ENCODE measurements at regions not wholly inside any gene's neighbourhood (a gene's known extent, or its start where the extent isn't known, plus 50 kb on each side); places are given as distances from the start of the nearest gene placed in this dataset.
"Not testable (repeated sequence)": the region's sequence is repeated elsewhere in the genome, so short reads cannot be mapped to it uniquely, and the experiment has no call there.

DNA sequence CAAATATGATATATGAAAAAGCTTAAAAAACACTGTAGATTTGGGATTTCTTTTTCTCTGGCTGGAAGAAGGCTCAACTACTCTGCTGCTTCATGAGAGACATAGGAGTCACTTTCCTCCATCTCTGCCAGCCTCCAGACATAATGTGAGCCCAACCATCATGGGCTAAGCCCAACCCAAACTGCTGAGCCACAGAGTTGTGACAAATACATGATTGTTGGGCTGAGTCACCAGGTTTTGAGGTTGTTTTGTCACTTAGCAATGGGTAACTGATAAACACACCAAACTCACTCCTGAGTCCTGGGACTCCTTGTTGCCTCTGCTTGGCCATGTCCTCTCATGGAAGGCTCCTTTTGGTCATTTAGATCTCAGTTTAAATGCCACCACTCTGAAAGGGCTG, 381.8 kb upstream of the FZD8 start:
- no peak for DNase-seq

DNA sequence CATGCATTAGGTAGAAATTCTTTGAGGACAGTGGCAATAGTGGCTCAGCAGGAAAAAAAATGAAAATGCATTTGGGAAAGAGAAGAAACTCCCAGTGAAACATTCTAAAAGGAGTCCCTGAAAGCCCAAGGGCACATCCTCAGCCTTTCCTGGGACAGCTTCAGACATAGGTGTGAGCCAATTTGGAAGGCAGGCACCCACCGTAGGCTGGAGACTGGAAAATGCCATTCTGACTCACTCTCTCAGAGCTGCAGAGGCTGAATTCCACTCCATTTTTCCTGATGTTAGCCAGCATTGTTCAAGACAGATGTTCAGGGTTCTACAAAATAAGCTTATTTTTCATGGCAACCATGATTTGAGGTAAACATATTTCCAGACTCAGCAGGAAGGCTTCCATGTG, 379.0 kb upstream of the FZD8 start:
- DNase-seq, result no peak

DNA sequence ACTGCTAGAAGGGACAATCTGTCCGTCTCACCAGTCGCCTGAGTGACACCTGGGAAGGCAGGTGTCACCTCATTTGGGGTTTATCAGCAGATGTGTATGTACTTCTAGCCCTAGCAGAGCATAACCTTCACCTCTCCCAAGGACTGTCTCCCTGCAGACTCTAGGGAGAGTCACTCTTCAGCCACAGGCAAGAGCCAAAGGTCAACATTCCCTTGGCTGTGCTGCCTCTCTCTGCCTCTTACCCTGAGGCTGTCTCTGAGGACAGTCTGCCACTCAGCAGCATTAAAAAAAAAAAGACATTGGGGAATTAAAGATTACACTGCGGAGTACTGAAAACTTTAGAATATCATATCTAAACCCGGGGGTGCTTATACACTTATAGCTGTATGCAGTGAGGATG, 377.7 kb upstream of the FZD8 start:
- DNase-seq, result no peak

DNA sequence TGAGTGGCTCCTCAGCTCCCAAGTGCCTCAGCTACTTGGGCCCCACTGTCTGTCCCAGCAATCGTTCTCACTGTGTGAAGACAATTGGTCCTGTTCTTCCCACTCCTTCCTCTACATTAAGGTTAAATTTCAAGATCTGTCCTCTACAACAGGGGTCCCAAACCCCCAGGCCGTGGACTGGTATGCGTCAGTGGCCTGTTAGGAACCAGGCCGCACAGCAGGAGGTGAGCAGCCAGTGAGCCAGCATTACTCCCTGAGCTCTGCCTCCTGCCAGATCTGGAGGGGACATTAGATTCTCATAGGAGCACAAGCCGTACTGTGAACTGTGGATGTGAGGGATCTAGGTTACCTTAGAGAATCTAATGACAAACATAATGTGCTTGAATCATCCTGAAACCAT, 376.9 kb upstream of the FZD8 start:
- no peak for DNase-seq

DNA sequence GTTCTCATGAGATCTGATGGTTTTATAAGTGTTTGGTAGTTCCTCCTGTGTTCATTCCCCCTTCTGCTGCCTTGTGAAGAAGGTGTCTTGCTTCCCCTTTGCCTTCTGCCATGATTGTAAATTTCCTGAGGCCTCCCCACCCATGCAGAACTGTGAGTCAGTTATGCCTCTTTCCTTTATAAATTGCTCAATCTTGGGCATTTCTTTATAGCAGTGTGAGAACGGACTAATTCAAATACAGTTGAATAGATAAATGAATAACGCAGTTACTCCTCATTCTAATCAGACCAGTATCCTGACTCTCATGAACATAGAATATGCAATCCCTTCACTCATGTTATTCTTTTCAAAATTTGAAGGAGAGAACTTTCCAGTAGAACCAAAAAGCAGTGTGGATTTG, 375.0 kb upstream of the FZD8 start:
- DNase-seq, result no peak

DNA sequence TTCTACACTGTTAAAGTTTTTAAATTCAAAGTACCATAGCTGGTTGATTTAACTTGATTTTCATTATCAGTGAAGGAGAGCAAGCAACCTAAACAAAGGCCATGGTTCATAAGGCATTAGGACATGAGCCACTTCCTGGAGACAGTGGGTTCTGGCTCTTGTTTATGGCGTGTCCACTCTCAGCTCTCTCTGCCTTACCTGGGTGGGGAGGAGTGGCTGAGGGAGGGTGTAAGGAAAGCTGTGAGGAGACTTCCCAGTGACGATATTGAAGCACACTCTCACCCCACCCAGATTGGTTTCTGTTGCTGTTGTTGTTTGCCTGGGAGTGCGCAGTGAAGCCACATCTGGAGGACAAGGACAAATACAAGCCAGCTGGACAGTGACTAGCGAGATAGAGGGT, 365.3 kb upstream of the FZD8 start:
- DNase-seq, result no peak

DNA sequence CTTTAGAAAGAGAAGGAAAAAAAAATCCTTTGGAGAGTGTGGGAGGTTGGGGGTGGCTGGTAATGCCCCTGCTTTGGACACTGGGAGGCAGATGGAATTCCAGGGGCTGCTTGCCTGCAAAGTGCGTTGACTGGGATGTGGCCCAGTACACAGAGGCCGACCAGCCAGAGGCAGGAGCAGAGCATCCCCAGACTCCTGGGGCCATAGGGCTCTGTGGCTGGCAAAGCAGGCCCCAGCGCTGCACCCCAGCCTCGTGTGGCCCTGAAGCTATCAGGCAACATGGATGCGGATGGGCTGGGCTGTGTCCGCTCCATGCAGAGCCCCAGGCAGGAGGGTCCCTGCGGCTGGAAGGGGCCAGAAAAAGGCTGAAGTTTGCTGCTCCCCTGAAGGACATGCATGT, 361.6 kb upstream of the FZD8 start:
- DNase-seq, result no peak

DNA sequence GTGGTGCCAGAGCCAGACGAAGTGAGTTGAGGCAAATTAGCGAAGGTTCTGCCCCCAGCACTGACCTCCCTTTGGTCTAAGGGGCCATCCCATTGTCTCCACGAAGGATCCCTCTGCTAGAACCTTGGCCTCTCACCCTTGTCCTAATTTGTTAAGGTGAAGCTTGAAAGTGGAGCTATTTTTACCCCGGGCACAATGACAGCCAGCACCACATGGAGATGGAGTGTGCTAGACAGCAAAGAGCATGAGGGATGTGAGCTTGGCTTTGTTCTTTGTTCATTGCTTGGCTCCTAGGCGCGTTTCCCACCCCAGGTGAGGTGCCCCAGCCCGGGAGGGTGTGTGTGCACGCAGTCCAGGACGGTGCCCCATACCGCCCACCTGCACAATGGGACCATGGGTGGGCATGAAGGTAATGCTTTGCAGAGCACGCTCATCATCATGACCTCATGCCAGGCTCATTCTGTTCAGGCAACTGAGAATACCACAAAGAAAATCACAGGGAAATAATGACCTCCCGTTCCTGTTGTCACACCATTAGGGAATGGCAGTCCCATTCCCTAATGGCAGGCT, 361.0 kb upstream of the FZD8 start:
- no peak for DNase-seq

DNA sequence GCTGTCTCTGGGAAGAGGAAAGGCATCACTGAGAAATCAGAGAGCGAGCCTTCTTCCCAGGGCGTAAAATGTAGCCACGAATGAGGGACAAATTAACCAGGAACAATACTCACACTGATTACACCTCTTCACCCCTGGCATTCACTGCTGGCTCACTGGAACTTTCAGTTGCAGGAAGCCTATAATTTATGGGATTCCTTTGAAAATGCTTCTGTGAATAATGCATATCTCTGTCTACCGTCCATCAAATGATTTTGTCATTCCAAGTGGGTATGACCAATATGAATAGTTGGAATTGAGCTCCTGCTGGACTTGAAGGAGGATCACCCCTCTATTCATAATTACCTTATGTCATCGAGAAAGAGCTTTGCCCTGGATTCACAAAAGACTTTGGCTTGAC, 360.3 kb upstream of the FZD8 start:
- no peak for DNase-seq

DNA sequence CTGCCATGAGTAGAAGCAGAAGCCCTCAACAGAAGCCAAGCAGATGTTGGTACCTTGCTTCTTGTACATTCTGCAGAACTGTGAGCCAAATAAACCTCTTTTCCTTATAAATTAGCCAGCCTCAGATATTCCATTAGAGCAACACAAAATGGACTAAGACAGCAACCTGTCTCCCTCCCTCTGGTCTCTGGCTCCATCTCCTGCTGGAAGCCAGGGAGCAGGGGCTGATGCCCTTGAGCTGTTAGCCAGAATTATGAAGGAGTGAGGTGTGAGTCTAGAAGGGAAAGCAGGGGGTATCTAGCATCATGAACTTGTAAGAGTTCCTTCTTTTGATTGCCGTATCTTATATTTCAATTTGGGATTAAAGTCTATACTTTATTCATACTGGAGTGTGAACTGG, 358.7 kb upstream of the FZD8 start:
- DNase-seq, result not testable (repeated sequence)

DNA sequence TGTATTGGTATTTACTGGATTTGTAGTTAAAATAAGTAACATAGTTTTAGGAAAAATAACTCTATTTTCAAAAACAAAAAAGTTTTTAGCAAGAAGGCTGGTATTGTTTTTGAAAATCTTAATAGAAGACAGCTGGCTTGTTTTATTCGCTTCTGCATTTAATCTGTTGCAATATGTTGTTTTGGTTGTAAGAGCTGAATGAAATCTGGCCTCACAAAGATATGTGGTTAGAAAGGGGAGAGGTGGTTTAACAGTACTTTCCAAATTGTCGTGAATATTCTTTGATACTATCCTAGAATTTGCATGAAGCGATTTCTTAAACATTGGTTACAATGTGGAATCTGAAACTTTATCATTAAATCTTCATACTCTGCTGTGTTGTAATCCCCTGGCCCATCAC, 355.9 kb upstream of the FZD8 start:
- DNase-seq, result no peak

DNA sequence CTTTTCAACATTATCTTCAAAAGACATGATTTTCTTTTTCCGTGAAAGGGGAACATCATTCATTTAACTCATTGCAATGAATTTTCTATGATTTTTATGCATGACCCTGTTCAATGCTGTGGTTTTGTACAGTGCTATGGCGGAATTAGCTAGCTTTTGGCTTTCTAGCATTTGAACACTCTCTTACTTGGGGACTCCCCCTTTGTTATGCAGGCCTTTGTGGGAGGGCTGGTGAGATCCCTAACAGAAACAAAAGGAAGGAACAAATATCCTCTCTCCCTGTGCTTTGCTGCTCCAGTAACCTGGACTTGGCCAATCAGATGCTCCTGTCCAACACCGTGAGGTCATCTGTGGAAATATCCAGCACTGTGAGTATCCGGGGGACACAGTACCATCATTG, 353.4 kb upstream of the FZD8 start:
- DNase-seq, result no peak

DNA sequence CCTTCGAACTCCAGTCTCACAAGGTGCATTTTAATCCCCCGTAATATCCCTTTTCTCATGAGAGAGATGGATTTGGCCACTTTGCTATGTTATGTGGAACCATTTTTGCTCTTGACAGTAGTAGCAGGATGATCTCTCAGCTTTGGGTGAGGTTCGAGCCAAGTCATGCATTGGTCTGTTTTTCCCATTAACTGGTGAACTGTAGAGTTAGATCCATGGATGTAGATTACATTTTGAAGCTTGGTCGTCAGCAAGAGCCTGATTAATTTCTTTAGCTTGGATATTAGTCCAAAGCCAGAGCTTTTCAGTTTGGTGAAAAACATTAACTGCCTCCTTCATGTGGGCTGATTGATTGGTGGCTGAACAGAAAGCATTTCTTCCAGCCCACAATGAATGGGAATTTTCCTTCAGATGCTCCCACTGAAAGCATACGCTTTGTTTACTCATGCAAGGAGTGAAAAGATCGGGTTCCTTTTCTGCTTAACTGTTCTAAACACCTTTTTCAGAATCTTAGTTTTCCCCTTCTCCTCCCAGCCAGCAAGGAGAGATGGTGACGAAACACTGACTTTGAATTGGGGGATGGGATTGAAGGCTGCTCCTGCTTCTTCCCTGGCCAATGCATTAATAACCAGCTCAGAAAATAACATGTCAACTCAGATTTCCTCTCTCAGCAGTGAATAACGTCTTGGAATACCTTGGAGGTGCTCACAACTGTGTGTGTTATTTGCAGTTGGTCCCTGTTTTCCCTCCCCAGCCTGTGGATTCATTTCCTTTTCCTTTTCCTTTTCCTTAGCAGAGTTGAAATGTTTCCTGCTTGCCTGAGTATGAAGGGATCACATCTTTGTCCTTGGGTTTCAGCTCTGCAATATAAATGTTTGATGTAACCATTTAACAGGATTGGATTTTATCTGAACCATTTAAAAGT, 351.8 kb upstream of the FZD8 start:
- DNase-seq, result no peak

DNA sequence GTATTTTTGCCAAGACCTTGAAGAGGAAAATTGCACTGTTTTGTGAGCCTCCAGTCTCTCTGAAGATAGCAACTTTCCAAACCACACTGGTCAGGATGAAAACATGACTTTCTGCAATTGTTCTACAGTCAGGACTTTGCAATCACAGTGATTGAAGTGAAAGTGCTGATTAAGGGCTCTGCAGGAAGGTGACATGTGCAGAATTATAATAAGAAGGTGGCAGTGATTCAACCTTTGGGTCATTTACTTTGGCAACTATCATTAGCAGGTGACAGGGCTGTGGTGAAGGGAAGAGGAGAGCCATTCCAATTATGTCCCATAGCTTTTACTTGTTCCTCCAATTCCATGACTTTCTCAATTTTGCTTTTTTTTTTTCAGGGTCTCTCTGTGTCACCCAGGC, 350.0 kb upstream of the FZD8 start:
- no peak for DNase-seq

DNA sequence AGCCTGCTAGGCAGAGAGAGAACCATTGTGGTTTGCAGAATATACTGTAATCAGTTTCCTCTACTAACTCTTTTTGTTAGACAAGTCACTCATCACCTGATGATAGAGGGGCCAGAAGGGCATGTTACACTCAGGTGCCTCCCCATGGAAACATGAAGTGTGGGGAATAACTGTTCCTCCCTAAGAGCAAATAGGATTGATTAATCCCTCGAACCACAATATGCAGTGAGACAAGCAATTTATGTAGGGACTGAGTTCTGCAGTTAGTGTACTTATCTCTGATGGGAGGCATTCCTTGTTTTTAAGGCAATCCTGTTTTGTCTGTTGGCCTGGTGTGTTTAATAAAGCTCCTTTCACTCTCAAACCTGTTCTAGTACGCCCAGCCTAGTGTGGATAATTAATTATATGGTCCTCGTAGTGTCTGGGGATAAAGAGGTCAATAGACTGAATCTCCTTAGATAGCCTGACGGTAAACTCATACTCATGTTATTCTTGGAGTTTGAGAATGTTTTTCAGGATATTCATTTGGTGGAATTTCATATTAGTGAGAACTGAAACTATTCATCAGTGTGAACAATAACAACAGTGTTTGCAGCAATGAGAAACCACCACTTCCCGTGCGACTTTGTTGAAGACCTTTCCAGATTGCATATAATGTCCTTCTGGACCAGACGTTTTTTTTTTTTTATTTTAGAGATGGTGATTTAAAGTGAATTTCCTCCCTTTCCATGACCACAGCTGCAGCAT, 344.8 kb upstream of the FZD8 start:
- DNase-seq, result no peak

DNA sequence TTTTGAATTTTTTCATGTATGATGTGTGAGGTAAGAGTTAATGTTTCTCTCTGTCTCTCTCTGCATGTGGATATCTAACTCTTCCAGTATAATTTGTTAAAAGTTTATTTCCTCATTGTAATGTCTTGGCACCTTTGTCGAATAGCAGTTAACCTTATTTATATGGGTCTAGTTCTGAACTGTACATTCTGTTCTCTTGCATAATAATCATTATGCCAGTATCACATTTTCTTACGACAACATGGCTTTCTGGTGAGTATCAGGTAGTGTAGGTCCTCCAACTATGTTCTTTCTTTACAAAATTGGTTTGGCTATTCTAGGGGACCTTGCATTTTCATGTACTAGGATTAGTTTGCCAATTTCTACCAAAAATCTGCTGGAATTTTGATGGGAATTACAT, 337.0 kb upstream of the FZD8 start:
- DNase-seq, result no peak

DNA sequence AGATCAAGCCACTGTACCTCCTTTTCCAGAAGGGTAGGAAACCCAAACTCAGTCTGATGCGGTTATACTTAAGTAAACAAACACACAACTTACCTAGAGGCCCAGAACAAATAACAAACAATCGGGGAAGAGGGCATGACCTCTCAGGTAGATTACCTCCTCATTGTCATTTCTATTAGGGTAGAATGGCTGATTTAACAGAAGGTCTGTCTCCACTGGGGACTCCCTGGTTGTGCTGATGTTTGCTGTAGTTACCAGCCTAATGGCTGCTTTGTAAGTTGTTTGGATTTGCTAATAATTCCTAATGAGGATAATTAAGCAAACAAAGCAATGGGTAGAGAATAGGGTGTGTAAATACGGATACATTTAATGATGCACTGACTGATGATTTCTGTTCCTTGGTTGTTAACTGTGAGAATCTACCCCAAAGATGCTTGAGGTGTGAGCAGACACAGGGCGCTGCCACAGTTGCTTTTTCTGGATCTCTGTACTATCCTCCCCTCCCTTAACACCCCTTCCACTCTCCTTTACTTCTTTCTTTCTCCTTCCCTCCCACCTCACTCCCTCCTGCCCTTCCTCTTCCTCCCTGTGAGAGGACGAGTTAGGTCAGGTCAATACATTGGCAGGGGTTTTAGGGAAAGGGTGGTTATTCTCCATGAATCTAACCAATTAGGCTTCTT, 332.0 kb upstream of the FZD8 start:
- DNase-seq, result not testable (repeated sequence)

DNA sequence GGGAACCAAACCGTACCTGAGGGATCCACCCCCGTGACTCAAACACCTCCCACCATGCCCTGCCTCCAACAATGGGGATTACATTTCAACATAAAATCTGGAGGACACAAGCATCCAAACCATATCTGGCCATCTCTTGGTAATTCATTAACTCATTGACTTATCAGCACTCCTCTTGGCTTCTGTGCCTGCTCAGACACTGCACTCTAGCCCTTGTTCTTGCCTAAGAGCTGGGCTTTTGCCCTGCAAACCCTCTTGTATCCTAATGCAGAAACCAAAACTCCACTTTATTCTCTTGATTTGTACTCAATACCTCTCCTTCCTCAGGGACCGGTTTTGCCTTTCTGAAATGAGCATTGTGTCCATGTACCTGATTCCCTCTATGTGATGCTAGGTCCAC, 330.2 kb upstream of the FZD8 start:
- DNase-seq, result no peak

DNA sequence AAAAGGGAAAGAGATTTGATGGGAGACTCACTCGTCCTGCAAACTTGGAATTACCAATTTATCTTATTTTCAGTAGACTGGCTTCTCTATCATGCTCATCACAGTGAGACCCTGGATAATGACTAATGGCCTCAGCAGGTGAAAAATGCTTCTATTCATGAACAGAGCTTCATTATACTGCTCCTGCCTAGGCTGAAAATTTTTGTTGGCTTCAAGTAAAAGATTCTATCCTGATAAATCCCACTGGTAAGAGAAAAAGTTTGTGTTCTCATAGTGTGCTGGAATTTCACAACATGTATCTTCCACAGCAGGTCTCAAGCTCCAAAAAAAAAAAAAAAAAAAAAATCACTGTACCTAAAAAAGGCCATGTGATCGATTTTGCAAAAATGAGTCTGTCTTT, 329.3 kb upstream of the FZD8 start:
- DNase-seq, result no peak

DNA sequence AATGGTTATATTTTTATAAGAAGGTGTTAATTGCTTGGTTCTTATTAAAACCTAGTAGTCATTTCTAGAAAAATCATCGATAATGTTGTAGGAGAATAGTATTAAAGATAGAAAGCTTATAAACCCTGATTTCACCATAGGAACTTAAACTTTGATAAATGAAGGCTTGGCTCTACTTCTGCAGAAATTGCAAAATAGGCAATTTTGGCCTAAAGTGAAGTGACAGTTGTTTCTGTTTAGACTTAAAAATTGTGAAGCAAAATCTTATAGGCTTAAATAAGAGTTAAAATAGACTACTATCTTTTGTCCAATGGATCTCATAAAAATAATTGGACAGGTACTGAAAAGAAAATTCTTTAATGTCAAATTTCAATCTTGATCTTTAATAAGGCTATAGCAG, 321.6 kb upstream of the FZD8 start:
- DNase-seq, result no peak

DNA sequence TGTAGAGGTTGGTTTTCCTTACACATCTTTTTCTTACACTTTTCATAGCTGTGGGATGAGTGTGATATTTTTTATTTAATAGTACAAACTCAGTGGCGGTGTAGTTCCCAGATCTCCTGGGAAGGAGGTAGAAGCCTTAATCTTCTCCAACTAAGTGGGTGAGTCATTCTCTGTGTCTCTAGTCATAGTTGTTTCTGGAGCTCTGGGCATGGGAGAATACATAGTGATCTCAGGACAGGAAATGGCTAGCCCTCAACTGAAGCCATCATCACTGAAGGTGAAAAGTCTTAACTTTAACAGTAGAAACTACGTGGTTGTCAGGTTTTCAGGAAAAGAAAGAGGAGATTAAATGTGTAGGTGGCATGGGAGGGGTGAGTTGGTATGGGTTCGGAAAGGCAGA, 319.4 kb upstream of the FZD8 start:
- no peak for DNase-seq

DNA sequence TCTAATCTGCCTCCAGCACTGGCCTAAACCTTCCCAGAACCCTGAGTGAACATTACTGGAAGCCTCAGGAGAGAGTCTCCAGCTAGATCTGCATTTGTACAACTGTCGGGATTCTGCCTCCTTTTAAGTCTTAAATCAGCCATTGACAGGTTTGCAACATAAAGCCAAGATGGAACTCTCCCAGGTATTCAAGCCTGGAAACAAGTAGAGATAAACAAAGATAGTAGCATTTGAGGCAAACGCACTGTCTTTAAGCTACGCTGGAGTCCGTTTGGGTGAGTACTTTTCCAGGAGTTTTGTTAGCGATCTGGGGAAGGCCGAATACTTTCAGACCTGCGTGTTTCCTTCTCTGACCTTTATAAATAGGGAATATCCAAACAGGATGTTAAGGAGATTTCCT, 317.2 kb upstream of the FZD8 start:
- no peak for DNase-seq

DNA sequence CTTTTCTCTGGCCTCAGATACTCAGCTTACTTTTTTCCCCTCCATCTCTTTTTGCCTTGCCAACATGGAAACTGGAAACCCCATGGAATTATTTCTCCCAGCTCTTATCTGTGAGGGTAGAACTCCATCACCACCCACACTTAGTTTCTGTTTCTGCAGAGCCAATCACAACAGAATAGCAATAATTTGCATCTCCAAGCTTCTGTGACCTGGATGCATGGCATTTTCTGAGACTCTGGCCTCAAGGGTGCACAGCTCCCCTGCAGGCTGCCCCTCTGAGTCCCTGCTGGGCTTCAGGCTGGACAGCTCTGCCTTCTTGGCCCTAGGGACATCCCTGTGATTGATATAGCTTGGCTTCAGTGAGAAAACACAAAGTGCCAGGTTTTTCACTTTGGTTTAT, 316.5 kb upstream of the FZD8 start:
- not testable (repeated sequence) for DNase-seq

DNA sequence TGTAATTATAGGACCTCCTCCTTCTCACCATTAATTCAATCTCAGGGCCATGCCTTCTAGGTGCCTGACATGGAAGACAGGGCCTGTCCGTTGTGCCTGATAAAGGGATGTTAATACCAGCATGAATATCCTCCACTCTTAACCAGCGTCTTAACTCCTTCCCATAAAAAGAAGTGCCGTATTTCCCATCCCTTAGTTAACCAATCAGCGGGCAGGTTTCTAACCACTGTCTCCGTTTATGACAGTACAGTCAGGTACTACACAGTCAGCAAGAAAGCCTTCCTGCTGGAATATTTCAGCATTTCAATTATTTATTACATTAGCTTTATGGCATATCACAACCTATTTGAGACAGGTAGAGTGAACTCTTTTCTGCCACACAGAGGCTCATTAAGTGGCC, 308.6 kb upstream of the FZD8 start:
- no peak for DNase-seq

Data from DMS 273 treated with DMSO at 0.1 percent for 48 hours (cell line).